Fibroblast of lung (primary cell): ENCODE measurements at regions not wholly inside any gene's neighbourhood (a gene's known extent, or its start where the extent isn't known, plus 50 kb on each side); places are given as distances from the start of the nearest gene placed in this dataset.

Experiments used
- DNase-seq, 2 donors: peaks; one replicate each; pipeline versions ENCODE4 v3.0.0 to v3.0.0-alpha.2; 2010; ENCODE audit warnings: low read depth in 2 of 2
- H2AFZ ChIP-seq: 2 replicates; pipeline ENCODE4 v1.5.1; 2012; ENCODE audit warnings: low read length, control low read depth, inconsistent platforms
- H3K27ac ChIP-seq: 2 replicates; pipeline ENCODE4 v1.5.1; 2011; ENCODE audit warnings: low read length, control low read depth; ENCODE audit not compliant: insufficient read depth
- H3K27me3 ChIP-seq: 2 replicates; pipeline ENCODE4 v1.5.1; 2011; ENCODE audit warnings: mild to moderate bottlenecking, low read length; ENCODE audit not compliant: control insufficient read depth, insufficient read depth
- H3K36me3 ChIP-seq: 2 replicates; pipeline ENCODE4 v1.5.1; 2011; ENCODE audit warnings: low read length; ENCODE audit not compliant: control insufficient read depth, insufficient read depth
- H3K4me1 ChIP-seq: 2 replicates; pipeline ENCODE4 v1.5.1; 2011; ENCODE audit warnings: low read length; ENCODE audit not compliant: control insufficient read depth, insufficient read depth; ENCODE audit errors: extremely low read depth
- H3K4me2 ChIP-seq: 2 replicates; pipeline ENCODE4 v1.5.1; 2011; ENCODE audit warnings: low read length, control low read depth; ENCODE audit not compliant: insufficient read depth; ENCODE audit errors: extremely low read depth
- H3K4me3 ChIP-seq, 4 experiments: fragments of 200-600 bp in 1 of 4; sonication (generic) in 1 of 4; replicated peaks in 1 of 4; 2 replicates each; pipeline ENCODE4 v1.5.1; 2011 to 2016; ENCODE audit warnings: low read length in 4 of 4, low read depth in 3 of 4, mild to moderate bottlenecking in 3 of 4, control low read depth in 2 of 4, inconsistent platforms in 1 of 4, mixed read lengths in 1 of 4; ENCODE audit not compliant: insufficient read depth in 1 of 4; ENCODE audit errors: control extremely low read depth in 1 of 4
- H3K79me2 ChIP-seq: 2 replicates; pipeline ENCODE4 v1.5.1; 2012; ENCODE audit warnings: mild to moderate bottlenecking, low read length, inconsistent platforms; ENCODE audit not compliant: control insufficient read depth, insufficient read depth
- H3K9ac ChIP-seq: 2 replicates; pipeline ENCODE4 v1.5.1; 2011; ENCODE audit warnings: mild to moderate bottlenecking, low read length, control low read depth; ENCODE audit not compliant: insufficient read depth
- H3K9me3 ChIP-seq: 2 replicates; pipeline ENCODE4 v1.5.1; 2012; ENCODE audit warnings: low read depth, low read length; ENCODE audit not compliant: control insufficient read depth, insufficient read depth
- H4K20me1 ChIP-seq: 2 replicates; pipeline ENCODE4 v1.5.1; 2011; ENCODE audit warnings: low read length; ENCODE audit not compliant: control insufficient read depth, insufficient read depth; ENCODE audit errors: extremely low read depth
- CTCF ChIP-seq, 2 donors: IDR thresholded peaks in 1 of 2; conservative IDR thresholded peaks in 1 of 2; 1 replicate in 1 of 2; 2 replicates in 1 of 2; pipeline ENCODE4 v1.5.1; 2011 to 2012; ENCODE audit warnings: low read length in 2 of 2, control low read depth in 1 of 2, inconsistent platforms in 1 of 2, low read depth in 1 of 2, mild to moderate bottlenecking in 1 of 2
- EZH2 ChIP-seq: IDR thresholded peaks from 2 replicates; pipeline ENCODE4 v1.5.1; 2012; ENCODE audit warnings: low read length, control low read depth, mild to moderate bottlenecking; ENCODE audit errors: missing control alignments

- no peaks in the 10 kb centered on the region for H3K27me3 ChIP-seq
- no peaks in the 10 kb centered on the region for H3K9me3 ChIP-seq
- no peak overlapping the region for H3K4me2 ChIP-seq
- no peaks in the 10 kb centered on the region for H3K79me2 ChIP-seq
- no peaks in the 10 kb centered on the region for H3K4me1 ChIP-seq
- no peak for DNase-seq
- TF ChIP-seq EZH2 = no peak
- TF ChIP-seq CTCF (conservative IDR thresholded peaks at IDR 0.05 in 1 of 2, IDR thresholded peaks at IDR 0.05 in 1 of 2; ENCODE audit: low read depth in 1 of 2, low read length in 2 of 2) = no peak
- H3K4me3 ChIP-seq = no peak overlapping the region
- H3K36me3 ChIP-seq = no peaks in the 10 kb centered on the region
- no peak overlapping the region for H3K27ac ChIP-seq
- no peaks in the 10 kb centered on the region for H4K20me1 ChIP-seq
- H2AFZ ChIP-seq = no peak overlapping the region
- H3K9ac ChIP-seq = no peak overlapping the region
Measured at GRCh38 chr10:104521901-104522694, 119.0 kb upstream of the SORCS3 start.

GRCh38 chr10:104526188-104526587 lies 114.9 kb upstream of the SORCS3 start:
- no peaks in the 10 kb centered on the region for H3K27me3 ChIP-seq
- DNase-seq = no peak
- H3K9me3 ChIP-seq = no peaks in the 10 kb centered on the region
- H4K20me1 ChIP-seq = no peaks in the 10 kb centered on the region
- no peak overlapping the region for H3K4me3 ChIP-seq
- no peak overlapping the region for H2AFZ ChIP-seq
- H3K27ac ChIP-seq = no peak overlapping the region
- no peak overlapping the region for H3K4me2 ChIP-seq
- TF ChIP-seq EZH2 = no peak
- no peak for TF ChIP-seq CTCF (conservative IDR thresholded peaks at IDR 0.05 in 1 of 2, IDR thresholded peaks at IDR 0.05 in 1 of 2; ENCODE audit: low read depth in 1 of 2, low read length in 2 of 2)
- H3K9ac ChIP-seq = no peak overlapping the region
- no peaks in the 10 kb centered on the region for H3K36me3 ChIP-seq
- H3K4me1 ChIP-seq = no peaks in the 10 kb centered on the region
- no peaks in the 10 kb centered on the region for H3K79me2 ChIP-seq

GRCh38 chr10:104527013-104527412 lies 114.1 kb upstream of the SORCS3 start:
- Histone ChIP-seq H3K9ac (no peak overlapping the region), H4K20me1 (no peaks in the 10 kb centered on the region), H3K79me2 (no peaks in the 10 kb centered on the region), H3K36me3 (no peaks in the 10 kb centered on the region), H3K4me3 (no peak overlapping the region), H3K4me1 (no peaks in the 10 kb centered on the region), H3K4me2 (no peak overlapping the region), H3K9me3 (no peaks in the 10 kb centered on the region), H3K27ac (no peak overlapping the region), H2AFZ (no peak overlapping the region), H3K27me3 (no peaks in the 10 kb centered on the region)
- no peak for DNase-seq
- TF ChIP-seq CTCF (conservative IDR thresholded peaks at IDR 0.05 in 1 of 2, IDR thresholded peaks at IDR 0.05 in 1 of 2; ENCODE audit: low read depth in 1 of 2, low read length in 2 of 2) (no peak), EZH2 (no peak)
